ENCODE measurements at regions not wholly inside any gene's neighbourhood (a gene's known extent, or its start where the extent isn't known, plus 50 kb on each side); places are given as distances from the start of the nearest gene placed in this dataset.

- Histone ChIP-seq H3K36me3 (ENCODE audit: control insufficient read depth, insufficient read depth, low read length) (no peaks in the 10 kb centered on the region), H3K56ac (ENCODE audit: low read length) (no peak overlapping the region), H4K8ac (ENCODE audit: low read depth, low read length) (no peak overlapping the region), H2BK15ac (replicated peaks; ENCODE audit: low read depth) (no peak overlapping the region), H2BK5ac (ENCODE audit: low read length) (no peak overlapping the region), H3K4me1 (ENCODE audit: control insufficient read depth, low read depth, low read length) (no peaks in the 10 kb centered on the region), H3K27ac (ENCODE audit: low read depth, low read length) (no peak overlapping the region), H4K5ac (ENCODE audit: low read length) (no peak overlapping the region), H3K9ac (ENCODE audit: low read length) (no peak overlapping the region), H3K79me1 (ENCODE audit: low read length) (no peaks in the 10 kb centered on the region), H2BK120ac (ENCODE audit: low read depth, low read length) (no peak overlapping the region), H3K79me2 (ENCODE audit: control insufficient read depth, insufficient read depth, low read length) (no peaks in the 10 kb centered on the region), H3K27me3 (ENCODE audit: insufficient read depth, low read length, poor library complexity) (no peaks in the 10 kb centered on the region), H3K4me2 (ENCODE audit: low read length) (no peak overlapping the region), H3K23ac (ENCODE audit: low read length) (no peak overlapping the region), H3K4me3 (ENCODE audit: low read length) (no peak overlapping the region), H3K18ac (ENCODE audit: low read length) (no peak overlapping the region), H3K4ac (ENCODE audit: low read depth, low read length) (no peak overlapping the region), H2AK5ac (ENCODE audit: low read length) (no peak overlapping the region)
- DNase-seq, result no peak
- WGBS (ENCODE audit: extremely low coverage, insufficient coverage, low lambda C conversion rate), result no CpG with 5 or more reads among the region's 4 CpGs
Measured at GRCh38 chrX:147468600-147468999, 443.1 kb upstream of the FMR1 start.

- Histone ChIP-seq H3K79me1 (ENCODE audit: low read length) (no peaks in the 10 kb centered on the region), H3K4me1 (ENCODE audit: control insufficient read depth, low read depth, low read length) (no peaks in the 10 kb centered on the region), H4K5ac (ENCODE audit: low read length) (no peak overlapping the region), H4K8ac (ENCODE audit: low read depth, low read length) (no peak overlapping the region), H2BK120ac (ENCODE audit: low read depth, low read length) (no peak overlapping the region), H3K18ac (ENCODE audit: low read length) (no peak overlapping the region), H3K27me3 (ENCODE audit: insufficient read depth, low read length, poor library complexity) (no peaks in the 10 kb centered on the region), H2BK5ac (ENCODE audit: low read length) (no peak overlapping the region), H3K56ac (ENCODE audit: low read length) (no peak overlapping the region), H3K9ac (ENCODE audit: low read length) (no peak overlapping the region), H2BK15ac (replicated peaks; ENCODE audit: low read depth) (no peak overlapping the region), H2AK5ac (ENCODE audit: low read length) (no peak overlapping the region), H3K79me2 (ENCODE audit: control insufficient read depth, insufficient read depth, low read length) (no peaks in the 10 kb centered on the region), H3K4ac (ENCODE audit: low read depth, low read length) (no peak overlapping the region), H3K27ac (ENCODE audit: low read depth, low read length) (no peak overlapping the region), H3K23ac (ENCODE audit: low read length) (no peak overlapping the region), H3K4me3 (ENCODE audit: low read length) (no peak overlapping the region), H3K4me2 (ENCODE audit: low read length) (no peak overlapping the region), H3K36me3 (ENCODE audit: control insufficient read depth, insufficient read depth, low read length) (no peaks in the 10 kb centered on the region)
- peak; percentile 31 for DNase-seq
- no CpG with 5 or more reads among the region's 7 CpGs for WGBS (ENCODE audit: extremely low coverage, insufficient coverage, low lambda C conversion rate)
Measured at GRCh38 chrX:147476008-147476407, 435.7 kb upstream of the FMR1 start.

- H4K8ac ChIP-seq (ENCODE audit: low read depth, low read length), result no peak overlapping the region
- no peak overlapping the region for H3K23ac ChIP-seq (ENCODE audit: low read length)
- H3K4ac ChIP-seq (ENCODE audit: low read depth, low read length), result no peak overlapping the region
- no peaks in the 10 kb centered on the region for H3K36me3 ChIP-seq (ENCODE audit: control insufficient read depth, insufficient read depth, low read length)
- H3K4me3 ChIP-seq (ENCODE audit: low read length), result no peak overlapping the region
- H3K18ac ChIP-seq (ENCODE audit: low read length), result no peak overlapping the region
- H3K79me2 ChIP-seq (ENCODE audit: control insufficient read depth, insufficient read depth, low read length), result no peaks in the 10 kb centered on the region
- H2BK120ac ChIP-seq (ENCODE audit: low read depth, low read length), result no peak overlapping the region
- no peak overlapping the region for H3K27ac ChIP-seq (ENCODE audit: low read depth, low read length)
- DNase-seq, result no peak
- H3K27me3 ChIP-seq (ENCODE audit: insufficient read depth, low read length, poor library complexity), result no peaks in the 10 kb centered on the region
- no peak overlapping the region for H2AK5ac ChIP-seq (ENCODE audit: low read length)
- H3K4me1 ChIP-seq (ENCODE audit: control insufficient read depth, low read depth, low read length), result no peaks in the 10 kb centered on the region
- H3K4me2 ChIP-seq (ENCODE audit: low read length), result no peak overlapping the region
- H2BK15ac ChIP-seq (replicated peaks; ENCODE audit: low read depth), result no peak overlapping the region
- no peak overlapping the region for H4K5ac ChIP-seq (ENCODE audit: low read length)
- no peak overlapping the region for H3K9ac ChIP-seq (ENCODE audit: low read length)
- WGBS (ENCODE audit: extremely low coverage, insufficient coverage, low lambda C conversion rate), result no CpG with 5 or more reads among the region's 2 CpGs
- H3K56ac ChIP-seq (ENCODE audit: low read length), result no peak overlapping the region
- H2BK5ac ChIP-seq (ENCODE audit: low read length), result no peak overlapping the region
- no peaks in the 10 kb centered on the region for H3K79me1 ChIP-seq (ENCODE audit: low read length)
Measured at GRCh38 chrX:147478899-147479298, 432.8 kb upstream of the FMR1 start.

- no CpG with 5 or more reads among the region's 2 CpGs for WGBS (ENCODE audit: extremely low coverage, insufficient coverage, low lambda C conversion rate)
- H4K8ac ChIP-seq (ENCODE audit: low read depth, low read length), result no peak overlapping the region
- no peak overlapping the region for H2BK15ac ChIP-seq (replicated peaks; ENCODE audit: low read depth)
- H3K79me1 ChIP-seq (ENCODE audit: low read length), result no peaks in the 10 kb centered on the region
- H2BK5ac ChIP-seq (ENCODE audit: low read length), result no peak overlapping the region
- no peak overlapping the region for H2BK120ac ChIP-seq (ENCODE audit: low read depth, low read length)
- H3K79me2 ChIP-seq (ENCODE audit: control insufficient read depth, insufficient read depth, low read length), result no peaks in the 10 kb centered on the region
- H3K4me1 ChIP-seq (ENCODE audit: control insufficient read depth, low read depth, low read length), result no peaks in the 10 kb centered on the region
- H3K4me3 ChIP-seq (ENCODE audit: low read length), result no peak overlapping the region
- no peak overlapping the region for H3K23ac ChIP-seq (ENCODE audit: low read length)
- H4K5ac ChIP-seq (ENCODE audit: low read length), result no peak overlapping the region
- no peak overlapping the region for H3K4me2 ChIP-seq (ENCODE audit: low read length)
- no peak overlapping the region for H3K4ac ChIP-seq (ENCODE audit: low read depth, low read length)
- DNase-seq, result no peak
- H3K36me3 ChIP-seq (ENCODE audit: control insufficient read depth, insufficient read depth, low read length), result no peaks in the 10 kb centered on the region
- no peak overlapping the region for H3K18ac ChIP-seq (ENCODE audit: low read length)
- H3K9ac ChIP-seq (ENCODE audit: low read length), result no peak overlapping the region
- no peak overlapping the region for H3K56ac ChIP-seq (ENCODE audit: low read length)
- no peak overlapping the region for H2AK5ac ChIP-seq (ENCODE audit: low read length)
- H3K27ac ChIP-seq (ENCODE audit: low read depth, low read length), result no peak overlapping the region
- no peaks in the 10 kb centered on the region for H3K27me3 ChIP-seq (ENCODE audit: insufficient read depth, low read length, poor library complexity)
Measured at GRCh38 chrX:147485207-147485606, 426.5 kb upstream of the FMR1 start.

GRCh38 chrX:147494365-147494764 lies 417.4 kb upstream of the FMR1 start:
- Histone ChIP-seq H3K4me1 (ENCODE audit: control insufficient read depth, low read depth, low read length) (no peaks in the 10 kb centered on the region), H3K79me1 (ENCODE audit: low read length) (no peaks in the 10 kb centered on the region), H3K27ac (ENCODE audit: low read depth, low read length) (no peak overlapping the region), H2BK5ac (ENCODE audit: low read length) (no peak overlapping the region), H2AK5ac (ENCODE audit: low read length) (no peak overlapping the region), H2BK120ac (ENCODE audit: low read depth, low read length) (no peak overlapping the region), H3K4me3 (ENCODE audit: low read length) (no peak overlapping the region), H4K8ac (ENCODE audit: low read depth, low read length) (no peak overlapping the region), H3K9ac (ENCODE audit: low read length) (no peak overlapping the region), H3K4me2 (ENCODE audit: low read length) (no peak overlapping the region), H3K79me2 (ENCODE audit: control insufficient read depth, insufficient read depth, low read length) (no peaks in the 10 kb centered on the region), H3K18ac (ENCODE audit: low read length) (no peak overlapping the region), H3K23ac (ENCODE audit: low read length) (no peak overlapping the region), H3K4ac (ENCODE audit: low read depth, low read length) (no peak overlapping the region), H2BK15ac (replicated peaks; ENCODE audit: low read depth) (no peak overlapping the region), H4K5ac (ENCODE audit: low read length) (no peak overlapping the region), H3K56ac (ENCODE audit: low read length) (no peak overlapping the region), H3K27me3 (ENCODE audit: insufficient read depth, low read length, poor library complexity) (no peaks in the 10 kb centered on the region), H3K36me3 (ENCODE audit: control insufficient read depth, insufficient read depth, low read length) (no peaks in the 10 kb centered on the region)
- WGBS (ENCODE audit: extremely low coverage, insufficient coverage, low lambda C conversion rate), result no CpG with 5 or more reads among the region's 1 CpG
- DNase-seq, result no peak

GRCh38 chrX:147498796-147499195 lies 412.9 kb upstream of the FMR1 start:
- Histone ChIP-seq H3K36me3 (ENCODE audit: control insufficient read depth, insufficient read depth, low read length) (no peaks in the 10 kb centered on the region), H2BK120ac (ENCODE audit: low read depth, low read length) (no peak overlapping the region), H3K27ac (ENCODE audit: low read depth, low read length) (no peak overlapping the region)

More at GRCh38 chrX:147498796-147499195, 412.9 kb upstream of the FMR1 start:
- no peak overlapping the region for H4K8ac ChIP-seq (ENCODE audit: low read depth, low read length)
- H3K27me3 ChIP-seq (ENCODE audit: insufficient read depth, low read length, poor library complexity), result no peaks in the 10 kb centered on the region
- no peak overlapping the region for H3K9ac ChIP-seq (ENCODE audit: low read length)
- WGBS (ENCODE audit: extremely low coverage, insufficient coverage, low lambda C conversion rate), result no CpG with 5 or more reads among the region's 1 CpG
- no peak overlapping the region for H2BK15ac ChIP-seq (replicated peaks; ENCODE audit: low read depth)
- peak; percentile 17 for DNase-seq
- no peaks in the 10 kb centered on the region for H3K79me1 ChIP-seq (ENCODE audit: low read length)
- no peak overlapping the region for H2AK5ac ChIP-seq (ENCODE audit: low read length)
- no peak overlapping the region for H3K4ac ChIP-seq (ENCODE audit: low read depth, low read length)
- H2BK5ac ChIP-seq (ENCODE audit: low read length), result no peak overlapping the region
- H4K5ac ChIP-seq (ENCODE audit: low read length), result no peak overlapping the region
- no peak overlapping the region for H3K18ac ChIP-seq (ENCODE audit: low read length)
- H3K79me2 ChIP-seq (ENCODE audit: control insufficient read depth, insufficient read depth, low read length), result no peaks in the 10 kb centered on the region
- no peak overlapping the region for H3K4me3 ChIP-seq (ENCODE audit: low read length)
- H3K23ac ChIP-seq (ENCODE audit: low read length), result no peak overlapping the region
- H3K4me2 ChIP-seq (ENCODE audit: low read length), result no peak overlapping the region
- H3K4me1 ChIP-seq (ENCODE audit: control insufficient read depth, low read depth, low read length), result no peaks in the 10 kb centered on the region
- no peak overlapping the region for H3K56ac ChIP-seq (ENCODE audit: low read length)

All from mesendoderm (in vitro differentiated cells).